GM10266 (cell line): ENCODE measurements at regions not wholly inside any gene's neighbourhood (a gene's known extent, or its start where the extent isn't known, plus 50 kb on each side); places are given as distances from the start of the nearest gene placed in this dataset.

Experiments used
- DNase-seq: peaks from one replicate; pipeline ENCODE4 v3.0.0; 2012; ENCODE audit errors: extremely low spot score
- TF ChIP-seq, protein P1 (sequence below): IDR thresholded peaks from 2 replicates; pipeline ENCODE4 v1.5.1; 2012; ENCODE audit warnings: mild to moderate bottlenecking, low read depth; ENCODE audit not compliant: control insufficient read depth, insufficient read depth; ENCODE audit errors: missing control alignments

DNA sequence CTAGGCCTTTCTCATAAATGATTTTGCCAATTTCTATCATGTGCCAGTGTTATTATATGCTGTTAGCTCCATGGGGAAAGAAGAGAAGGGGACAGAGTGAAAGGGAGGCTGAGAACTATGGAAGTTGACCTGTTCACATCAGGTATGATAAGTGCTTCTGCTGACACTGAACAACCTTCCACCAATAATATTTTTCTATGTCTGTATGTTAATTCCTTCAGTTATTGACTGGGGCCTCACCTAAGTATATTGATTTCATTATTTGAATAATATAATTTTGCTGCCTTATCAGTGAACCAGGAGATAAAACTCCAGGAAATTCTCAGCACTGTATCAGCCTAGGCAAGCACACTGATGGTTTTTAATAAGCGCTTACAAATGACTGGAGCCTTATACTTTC lies 262.8 kb downstream of the SNCA start:
- TF ChIP-seq, protein P1, sequence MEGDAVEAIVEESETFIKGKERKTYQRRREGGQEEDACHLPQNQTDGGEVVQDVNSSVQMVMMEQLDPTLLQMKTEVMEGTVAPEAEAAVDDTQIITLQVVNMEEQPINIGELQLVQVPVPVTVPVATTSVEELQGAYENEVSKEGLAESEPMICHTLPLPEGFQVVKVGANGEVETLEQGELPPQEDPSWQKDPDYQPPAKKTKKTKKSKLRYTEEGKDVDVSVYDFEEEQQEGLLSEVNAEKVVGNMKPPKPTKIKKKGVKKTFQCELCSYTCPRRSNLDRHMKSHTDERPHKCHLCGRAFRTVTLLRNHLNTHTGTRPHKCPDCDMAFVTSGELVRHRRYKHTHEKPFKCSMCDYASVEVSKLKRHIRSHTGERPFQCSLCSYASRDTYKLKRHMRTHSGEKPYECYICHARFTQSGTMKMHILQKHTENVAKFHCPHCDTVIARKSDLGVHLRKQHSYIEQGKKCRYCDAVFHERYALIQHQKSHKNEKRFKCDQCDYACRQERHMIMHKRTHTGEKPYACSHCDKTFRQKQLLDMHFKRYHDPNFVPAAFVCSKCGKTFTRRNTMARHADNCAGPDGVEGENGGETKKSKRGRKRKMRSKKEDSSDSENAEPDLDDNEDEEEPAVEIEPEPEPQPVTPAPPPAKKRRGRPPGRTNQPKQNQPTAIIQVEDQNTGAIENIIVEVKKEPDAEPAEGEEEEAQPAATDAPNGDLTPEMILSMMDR: no peak
- DNase-seq: no peak

DNA sequence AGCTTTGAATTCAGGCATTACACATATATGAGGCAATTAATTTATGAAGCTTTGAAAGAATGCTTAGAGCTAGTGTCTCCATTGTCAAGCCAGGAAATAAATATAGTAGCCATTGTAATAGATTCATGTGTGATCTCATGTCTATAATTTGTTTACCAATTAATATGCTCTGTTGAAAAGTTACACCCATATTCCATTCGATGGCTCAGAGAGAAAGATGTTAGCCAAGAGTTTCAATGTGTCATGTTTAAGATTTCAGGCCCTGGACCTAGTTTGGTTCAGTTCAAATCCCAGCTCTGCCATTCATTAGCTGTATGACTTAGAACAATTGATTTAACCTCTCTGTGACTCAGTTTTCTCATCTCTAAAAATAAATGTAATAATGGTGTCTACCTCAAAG lies 263.3 kb downstream of the SNCA start:
- TF ChIP-seq, protein P1: no peak
- no peak for DNase-seq

DNA sequence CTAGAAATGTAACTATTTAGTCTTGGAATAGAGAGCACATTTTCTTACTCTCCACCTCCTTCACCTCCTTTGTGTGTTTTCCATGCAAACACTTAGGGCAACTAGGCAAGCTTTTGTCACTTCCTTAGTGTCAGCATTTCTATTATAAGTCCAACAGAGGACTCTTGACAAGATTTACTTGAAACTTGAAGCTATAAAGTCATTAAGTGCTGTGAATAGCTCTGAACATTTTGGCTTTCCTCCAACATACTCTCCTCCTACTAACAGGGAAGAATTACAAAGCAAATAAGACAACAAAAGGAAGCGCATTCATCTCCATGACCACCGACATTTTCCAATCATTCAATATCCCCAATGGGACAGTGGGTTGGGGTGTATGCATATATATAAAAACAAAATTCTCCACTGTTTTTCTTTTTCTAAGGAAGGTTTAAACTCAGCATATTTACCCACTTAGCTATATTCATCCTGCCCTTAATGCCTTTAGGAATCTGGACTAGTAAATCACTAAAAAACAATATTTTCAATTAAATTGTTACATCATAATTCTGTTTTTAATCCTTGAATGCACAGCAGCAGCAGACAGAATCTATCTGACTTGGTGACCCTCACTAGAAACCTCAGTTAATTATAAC lies 264.6 kb downstream of the SNCA start:
- DNase-seq: no peak
- TF ChIP-seq, protein P1: no peak

DNA sequence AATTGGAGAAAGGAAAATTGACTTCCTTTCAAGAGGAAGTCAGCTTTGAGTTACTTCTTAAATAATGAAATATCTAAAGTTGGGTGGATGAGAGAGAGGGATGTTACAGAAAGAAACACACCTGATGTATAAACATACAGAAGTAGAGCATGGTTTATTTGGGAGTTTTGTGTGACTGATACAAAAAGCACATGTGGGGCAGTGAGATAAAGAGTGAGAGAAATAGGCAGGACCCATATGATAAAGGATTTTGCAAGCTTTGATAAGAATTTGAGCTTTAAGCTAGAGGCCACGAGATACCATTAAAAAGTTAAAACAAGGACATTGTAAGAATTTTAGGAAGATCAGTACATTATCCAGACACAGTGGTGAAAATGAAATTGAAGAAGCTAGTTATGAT lies 263.3 kb upstream of the GPRIN3 start:
- TF ChIP-seq, protein P1: no peak
- DNase-seq: no peak

DNA sequence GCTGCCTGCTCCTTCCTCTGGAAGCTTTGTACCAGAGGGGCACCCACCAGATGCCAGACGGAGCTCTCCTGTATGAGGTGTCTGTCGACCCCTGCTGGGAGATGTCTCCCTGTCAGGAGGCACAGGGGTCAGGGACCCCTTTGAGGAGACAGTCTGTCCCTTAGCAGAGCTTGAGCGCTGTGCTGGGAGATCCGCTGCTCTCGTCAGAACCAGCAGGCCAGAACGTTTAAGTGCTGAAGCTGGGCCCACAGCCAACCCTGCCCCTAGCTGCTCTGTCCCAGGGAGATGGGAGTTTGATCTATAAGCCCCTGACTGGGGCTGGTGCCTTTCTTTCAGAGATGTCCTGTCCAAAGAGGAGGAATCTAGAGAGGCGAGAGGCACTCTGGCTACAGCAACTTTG lies 260.3 kb upstream of the GPRIN3 start:
- TF ChIP-seq, protein P1: no peak
- no peak for DNase-seq

DNA sequence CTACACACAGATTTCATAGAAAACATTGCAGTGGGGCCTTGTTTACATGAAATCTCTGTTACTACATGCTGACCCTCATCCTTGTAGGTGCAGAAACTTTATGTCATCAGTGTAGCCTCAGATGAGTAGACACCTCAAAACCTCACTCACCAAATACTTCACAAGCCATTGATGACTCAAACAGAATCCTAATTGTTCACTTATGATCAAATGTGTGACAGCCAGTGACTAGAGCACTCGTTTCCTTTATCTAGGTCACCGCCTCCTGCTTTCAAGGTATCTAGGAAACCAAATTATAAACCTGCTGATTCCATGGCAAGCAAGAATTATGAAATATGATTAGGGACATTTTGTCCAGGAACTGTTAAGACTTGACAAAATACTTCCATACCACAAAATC lies 255.8 kb upstream of the GPRIN3 start:
- no peak for DNase-seq
- TF ChIP-seq, protein P1: no peak

DNA sequence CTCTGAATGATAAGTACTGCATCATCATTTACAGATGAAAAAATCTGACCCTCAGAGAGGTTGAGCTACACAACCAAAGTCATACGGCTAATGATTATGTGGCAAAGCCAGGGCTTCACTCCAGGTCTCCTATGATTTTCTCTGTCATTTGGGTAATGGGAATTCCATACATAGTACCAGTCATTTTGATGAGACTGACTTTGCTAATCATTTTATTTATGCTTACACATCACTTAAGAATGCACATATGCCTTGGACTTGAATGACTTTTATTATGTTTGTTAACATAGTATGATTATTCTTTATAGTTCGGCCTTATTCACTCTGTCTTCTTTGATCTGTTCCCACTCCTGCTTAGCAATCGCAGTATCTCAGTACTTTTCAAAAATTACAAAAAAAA lies 255.1 kb upstream of the GPRIN3 start:
- TF ChIP-seq, protein P1: no peak
- DNase-seq: no peak
